ENCODE measurements at regions not wholly inside any gene's neighbourhood (a gene's known extent, or its start where the extent isn't known, plus 50 kb on each side); places are given as distances from the start of the nearest gene placed in this dataset.

DNA sequence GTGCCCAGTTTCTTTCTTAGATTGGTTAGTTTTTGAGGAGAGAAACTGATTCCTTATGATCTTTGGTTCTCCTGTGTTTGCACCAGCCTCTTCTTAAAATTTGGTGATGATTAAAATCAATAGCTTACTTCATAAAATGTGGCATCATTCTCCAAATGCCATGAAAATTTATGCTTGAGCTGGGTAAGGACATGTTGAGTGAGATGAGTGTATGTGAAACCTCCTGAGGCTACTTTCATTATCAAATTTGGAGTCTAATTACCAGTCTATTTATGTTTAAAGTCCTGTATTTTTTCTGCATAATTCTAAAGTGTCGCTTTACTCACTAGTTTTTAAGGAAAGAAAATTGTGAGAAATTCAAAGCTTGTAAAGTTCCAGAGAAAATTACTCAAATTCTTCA lies 102.1 kb downstream of the DIPK2A start:
- TF ChIP-seq, protein P1, sequence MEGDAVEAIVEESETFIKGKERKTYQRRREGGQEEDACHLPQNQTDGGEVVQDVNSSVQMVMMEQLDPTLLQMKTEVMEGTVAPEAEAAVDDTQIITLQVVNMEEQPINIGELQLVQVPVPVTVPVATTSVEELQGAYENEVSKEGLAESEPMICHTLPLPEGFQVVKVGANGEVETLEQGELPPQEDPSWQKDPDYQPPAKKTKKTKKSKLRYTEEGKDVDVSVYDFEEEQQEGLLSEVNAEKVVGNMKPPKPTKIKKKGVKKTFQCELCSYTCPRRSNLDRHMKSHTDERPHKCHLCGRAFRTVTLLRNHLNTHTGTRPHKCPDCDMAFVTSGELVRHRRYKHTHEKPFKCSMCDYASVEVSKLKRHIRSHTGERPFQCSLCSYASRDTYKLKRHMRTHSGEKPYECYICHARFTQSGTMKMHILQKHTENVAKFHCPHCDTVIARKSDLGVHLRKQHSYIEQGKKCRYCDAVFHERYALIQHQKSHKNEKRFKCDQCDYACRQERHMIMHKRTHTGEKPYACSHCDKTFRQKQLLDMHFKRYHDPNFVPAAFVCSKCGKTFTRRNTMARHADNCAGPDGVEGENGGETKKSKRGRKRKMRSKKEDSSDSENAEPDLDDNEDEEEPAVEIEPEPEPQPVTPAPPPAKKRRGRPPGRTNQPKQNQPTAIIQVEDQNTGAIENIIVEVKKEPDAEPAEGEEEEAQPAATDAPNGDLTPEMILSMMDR (IDR thresholded peaks at IDR 0.05; ENCODE audit: poor library complexity, severe bottlenecking) = no peak
- TF ChIP-seq EP300 (conservative IDR thresholded peaks at IDR 0.05; ENCODE audit: poor library complexity, severe bottlenecking) (no peak), POLR2AphosphoS5 (IDR thresholded peaks at IDR 0.05) (no peak), MXI1 (conservative IDR thresholded peaks at IDR 0.05; ENCODE audit: poor library complexity, severe bottlenecking) (no peak), EZH2 (IDR thresholded peaks at IDR 0.05; ENCODE audit: borderline replicate concordance, insufficient read depth, low read length, poor library complexity, severe bottlenecking) (no peak)
